KMS-11 (cell line): ENCODE measurements at regions not wholly inside any gene's neighbourhood (a gene's known extent, or its start where the extent isn't known, plus 50 kb on each side); places are given as distances from the start of the nearest gene placed in this dataset.

Source experiments
- H2AFZ ChIP-seq: fragments of 200-600 bp; sonication (generic); 2 replicates; pipeline ENCODE4 v1.6.1; 2016; ENCODE audit warnings: antibody characterized with exemption, mixed run types, low read depth
- H3K27ac ChIP-seq: fragments of 200-600 bp; sonication (generic); 2 replicates; pipeline ENCODE4 v1.6.1; 2016; ENCODE audit warnings: mild to moderate bottlenecking, mixed run types
- H3K27me3 ChIP-seq: fragments of 200-600 bp; sonication (generic); 2 replicates; pipeline ENCODE4 v1.6.1; 2017; ENCODE audit warnings: mild to moderate bottlenecking, low read depth, mixed run types, moderate library complexity; ENCODE audit not compliant: insufficient read depth
- H3K36me3 ChIP-seq: fragments of 200-600 bp; sonication (generic); 2 replicates; pipeline ENCODE4 v1.6.1; 2017; ENCODE audit warnings: mild to moderate bottlenecking, mixed run types; ENCODE audit not compliant: insufficient read depth
- H3K4me1 ChIP-seq: fragments of 200-600 bp; sonication (generic); 2 replicates; pipeline ENCODE4 v1.6.1; 2016; ENCODE audit warnings: mild to moderate bottlenecking, low read depth, mixed run types; ENCODE audit not compliant: poor library complexity, severe bottlenecking
- H3K4me2 ChIP-seq: fragments of 200-600 bp; sonication (generic); 2 replicates; pipeline ENCODE4 v1.7.0; 2016; ENCODE audit warnings: mild to moderate bottlenecking, mixed run types
- H3K4me3 ChIP-seq: fragments of 200-600 bp; sonication (generic); IDR thresholded peaks from 2 replicates; pipeline ENCODE4 v1.6.1; 2017; ENCODE audit warnings: low read depth, low read length, mixed read lengths; ENCODE audit not compliant: insufficient read depth
- H3K79me2 ChIP-seq: fragments of 200-600 bp; sonication (generic); 2 replicates; pipeline ENCODE4 v1.6.1; 2016; ENCODE audit warnings: low read depth, mixed run types; ENCODE audit not compliant: insufficient read depth
- H3K9ac ChIP-seq: fragments of 200-600 bp; sonication (generic); 2 replicates; pipeline ENCODE4 v1.6.1; 2016; ENCODE audit warnings: mild to moderate bottlenecking, mixed run types
- H4K20me1 ChIP-seq: fragments of 200-600 bp; sonication (generic); 2 replicates; pipeline ENCODE4 v1.6.1; 2016; ENCODE audit warnings: mild to moderate bottlenecking, mixed run types; ENCODE audit not compliant: insufficient read depth
- TF ChIP-seq, protein P1 (sequence below): fragments of 200-600 bp; sonication (generic); conservative IDR thresholded peaks from 2 replicates; pipeline ENCODE4 v1.6.1; 2017; ENCODE audit warnings: low read depth, mild to moderate bottlenecking, antibody characterized with exemption, low read length, moderate library complexity, mixed read lengths

- no peaks in the 10 kb centered on the region for H3K27me3 ChIP-seq
- H4K20me1 ChIP-seq = no peaks in the 10 kb centered on the region
- H3K36me3 ChIP-seq = no peaks in the 10 kb centered on the region
- H3K27ac ChIP-seq = no peak overlapping the region
- TF ChIP-seq, protein P1, sequence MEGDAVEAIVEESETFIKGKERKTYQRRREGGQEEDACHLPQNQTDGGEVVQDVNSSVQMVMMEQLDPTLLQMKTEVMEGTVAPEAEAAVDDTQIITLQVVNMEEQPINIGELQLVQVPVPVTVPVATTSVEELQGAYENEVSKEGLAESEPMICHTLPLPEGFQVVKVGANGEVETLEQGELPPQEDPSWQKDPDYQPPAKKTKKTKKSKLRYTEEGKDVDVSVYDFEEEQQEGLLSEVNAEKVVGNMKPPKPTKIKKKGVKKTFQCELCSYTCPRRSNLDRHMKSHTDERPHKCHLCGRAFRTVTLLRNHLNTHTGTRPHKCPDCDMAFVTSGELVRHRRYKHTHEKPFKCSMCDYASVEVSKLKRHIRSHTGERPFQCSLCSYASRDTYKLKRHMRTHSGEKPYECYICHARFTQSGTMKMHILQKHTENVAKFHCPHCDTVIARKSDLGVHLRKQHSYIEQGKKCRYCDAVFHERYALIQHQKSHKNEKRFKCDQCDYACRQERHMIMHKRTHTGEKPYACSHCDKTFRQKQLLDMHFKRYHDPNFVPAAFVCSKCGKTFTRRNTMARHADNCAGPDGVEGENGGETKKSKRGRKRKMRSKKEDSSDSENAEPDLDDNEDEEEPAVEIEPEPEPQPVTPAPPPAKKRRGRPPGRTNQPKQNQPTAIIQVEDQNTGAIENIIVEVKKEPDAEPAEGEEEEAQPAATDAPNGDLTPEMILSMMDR = no peak
- H2AFZ ChIP-seq = no peak overlapping the region
- no peak overlapping the region for H3K4me3 ChIP-seq
- H3K9ac ChIP-seq = no peak overlapping the region
- no peaks in the 10 kb centered on the region for H3K4me1 ChIP-seq
- H3K4me2 ChIP-seq = no peak overlapping the region
- no peaks in the 10 kb centered on the region for H3K79me2 ChIP-seq
These were observed 229.6 kb downstream of the TMEM26 start for GRCh38 chr10:61223576-61223975.

DNA sequence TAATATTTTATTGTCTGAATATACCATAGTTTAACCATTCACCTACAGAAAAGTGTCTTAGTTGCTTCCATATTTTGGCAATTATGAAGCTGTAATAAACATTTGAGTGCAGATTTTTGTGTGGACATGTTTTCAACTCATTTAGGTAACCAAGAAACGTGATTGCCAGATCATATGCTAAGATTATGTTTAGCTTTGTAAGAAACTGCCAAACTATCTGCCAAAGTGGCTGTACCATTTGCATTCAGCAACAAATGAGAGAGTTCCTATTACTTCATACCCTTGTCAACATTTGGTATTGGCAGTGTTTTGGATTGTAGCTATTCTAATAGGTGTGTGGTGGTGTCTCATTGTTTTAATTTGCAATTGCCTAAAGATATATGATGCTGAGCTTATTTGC lies 233.5 kb downstream of the TMEM26 start:
- Histone ChIP-seq H3K79me2 (no peaks in the 10 kb centered on the region), H3K27ac (no peak overlapping the region), H4K20me1 (no peaks in the 10 kb centered on the region), H3K9ac (no peak overlapping the region), H3K4me2 (no peak overlapping the region), H3K27me3 (no peaks in the 10 kb centered on the region), H3K4me3 (no peak overlapping the region), H3K4me1 (no peaks in the 10 kb centered on the region), H2AFZ (no peak overlapping the region), H3K36me3 (no peaks in the 10 kb centered on the region)
- TF ChIP-seq, protein P1 = no peak

DNA sequence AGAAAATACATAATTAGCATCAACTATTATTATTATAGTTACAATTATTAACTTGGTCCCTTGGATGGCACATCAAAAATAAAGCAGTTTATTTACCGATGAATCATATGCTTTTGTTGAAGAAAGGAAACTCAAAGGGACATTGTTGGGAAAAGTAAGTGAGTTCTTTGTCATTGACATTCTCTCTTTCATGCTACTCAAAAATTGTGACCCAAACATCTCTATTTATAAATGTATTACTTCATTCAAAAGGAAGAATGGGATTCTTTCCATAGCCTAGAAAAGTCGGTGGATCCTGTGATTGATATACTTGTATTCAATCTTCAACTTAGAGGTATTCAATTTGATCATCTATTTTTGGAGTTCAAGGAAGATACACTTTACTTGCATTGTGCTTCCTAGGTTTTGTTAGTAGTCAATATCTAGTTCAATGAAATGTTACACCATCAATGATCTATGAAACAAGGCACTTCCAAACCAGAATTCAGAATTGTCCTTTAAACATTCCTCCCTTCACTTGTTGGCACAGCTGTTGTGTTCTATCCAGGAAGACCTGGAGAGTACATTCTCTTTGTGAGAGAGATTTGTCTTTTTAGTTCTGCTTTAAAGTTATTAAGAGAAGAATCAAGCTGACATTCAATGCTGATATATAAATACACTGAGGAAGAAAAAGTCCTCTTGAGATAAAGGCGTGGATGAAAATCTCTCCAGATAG lies 235.2 kb downstream of the TMEM26 start:
- H3K27ac ChIP-seq = no peak overlapping the region
- TF ChIP-seq, protein P1 = no peak

DNA sequence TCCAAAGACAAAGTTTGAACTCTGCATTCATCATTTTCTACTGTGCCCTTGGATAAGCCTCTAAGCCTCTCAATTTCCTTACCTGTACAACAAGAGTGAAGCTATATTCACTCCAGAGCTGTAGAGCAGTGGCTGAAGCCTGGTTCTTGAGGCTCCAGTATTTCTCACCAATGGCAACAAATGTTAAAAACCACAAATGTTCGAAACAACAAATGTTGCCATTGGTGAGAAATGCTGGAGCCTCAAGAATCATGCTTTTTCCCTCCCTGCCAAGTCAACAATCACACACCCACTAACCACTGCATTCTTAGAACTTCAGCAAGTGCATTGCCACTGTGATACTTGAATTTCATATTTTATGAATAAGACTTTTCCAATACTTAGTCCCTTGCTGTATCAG lies 237.9 kb downstream of the TMEM26 start:
- Histone ChIP-seq H3K36me3 (no peaks in the 10 kb centered on the region), H3K27me3 (no peaks in the 10 kb centered on the region), H3K27ac (no peak overlapping the region), H2AFZ (no peak overlapping the region), H3K9ac (no peak overlapping the region), H3K4me3 (no peak overlapping the region), H3K4me2 (no peak overlapping the region), H4K20me1 (no peaks in the 10 kb centered on the region), H3K4me1 (no peaks in the 10 kb centered on the region), H3K79me2 (no peaks in the 10 kb centered on the region)
- TF ChIP-seq, protein P1 = no peak

More for the DNA sequence above, 235.2 kb downstream of the TMEM26 start:
- no peak overlapping the region for H3K4me3 ChIP-seq
- H3K79me2 ChIP-seq = no peaks in the 10 kb centered on the region
- no peaks in the 10 kb centered on the region for H3K36me3 ChIP-seq
- H3K27me3 ChIP-seq = no peaks in the 10 kb centered on the region
- H2AFZ ChIP-seq = no peak overlapping the region
- H3K4me1 ChIP-seq = no peaks in the 10 kb centered on the region
- no peak overlapping the region for H3K9ac ChIP-seq
- H3K4me2 ChIP-seq = no peak overlapping the region
- no peaks in the 10 kb centered on the region for H4K20me1 ChIP-seq
